Activated naive CD4-positive, alpha-beta T cell treated with anti-CD3 and anti-CD28 coated beads, Interleukin-2, amount 50 U/mL, for 16 hours (primary cell): ENCODE measurements at regions not wholly inside any gene's neighbourhood (a gene's known extent, or its start where the extent isn't known, plus 50 kb on each side); places are given as distances from the start of the nearest gene placed in this dataset.

Experiments
- DNase-seq: peaks from one replicate; pipeline ENCODE4 v3.0.0-alpha.2; 2020

GRCh38 chr20:24256307-24256706 lies 213.1 kb upstream of the SYNDIG1 start:
- no peak for DNase-seq

DNA sequence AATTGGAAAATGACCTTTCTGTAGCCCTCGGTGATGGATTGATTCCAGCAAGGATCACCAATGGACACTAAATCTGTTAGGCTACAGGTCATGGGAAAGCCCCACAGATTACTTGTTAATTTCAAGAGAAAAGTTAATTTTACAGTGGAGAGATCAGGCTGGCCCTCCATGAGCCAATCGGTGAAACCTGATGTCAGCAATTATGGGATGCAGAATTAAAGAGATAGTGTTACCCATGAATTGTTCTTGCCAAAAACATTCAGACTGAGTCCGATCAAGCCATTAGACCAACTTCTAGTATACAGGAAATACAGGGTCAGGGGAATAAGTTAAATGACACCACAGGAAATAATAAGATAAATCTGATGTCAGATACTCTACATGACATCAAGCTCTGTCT lies 214.9 kb upstream of the SYNDIG1 start:
- no peak for DNase-seq

DNA sequence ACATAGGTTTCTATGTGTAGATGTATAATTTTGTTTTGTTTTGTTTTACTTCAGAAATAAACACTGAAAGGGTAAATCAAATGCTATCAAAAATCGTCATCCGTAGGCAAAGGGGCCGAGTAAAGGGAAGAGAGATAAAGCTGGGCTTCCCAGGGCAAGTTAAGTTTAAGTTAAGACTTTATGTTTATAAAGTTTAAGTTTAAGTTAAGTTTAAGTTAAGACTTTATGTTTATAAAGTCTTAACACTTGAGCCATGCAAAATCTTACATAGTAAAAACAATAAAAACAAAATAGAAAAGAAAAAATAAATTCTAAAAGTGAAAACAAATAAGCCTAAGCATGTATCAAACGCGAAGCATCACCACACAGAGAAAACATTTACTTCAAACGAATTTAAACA lies 216.1 kb upstream of the SYNDIG1 start:
- no peak for DNase-seq

DNA sequence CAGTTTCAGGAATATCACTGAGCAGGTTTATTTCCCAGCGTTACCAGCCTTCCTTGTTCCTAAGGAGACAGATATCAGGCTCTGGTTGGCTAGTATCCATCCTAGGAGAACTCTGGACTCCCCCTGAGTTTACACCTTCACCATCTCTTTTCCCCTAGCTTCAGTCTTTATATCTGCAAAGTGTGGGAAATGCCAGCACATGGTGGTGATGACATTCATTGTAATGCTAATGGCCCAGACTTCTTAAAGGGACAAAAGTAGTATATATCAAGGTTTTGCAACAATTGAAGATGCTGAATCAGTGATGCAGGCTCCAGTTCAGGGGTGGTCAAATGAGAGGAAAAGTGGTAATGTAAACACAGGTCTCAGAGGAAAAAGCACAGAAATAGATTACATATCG lies 224.3 kb upstream of the SYNDIG1 start:
- DNase-seq, result no peak

DNA sequence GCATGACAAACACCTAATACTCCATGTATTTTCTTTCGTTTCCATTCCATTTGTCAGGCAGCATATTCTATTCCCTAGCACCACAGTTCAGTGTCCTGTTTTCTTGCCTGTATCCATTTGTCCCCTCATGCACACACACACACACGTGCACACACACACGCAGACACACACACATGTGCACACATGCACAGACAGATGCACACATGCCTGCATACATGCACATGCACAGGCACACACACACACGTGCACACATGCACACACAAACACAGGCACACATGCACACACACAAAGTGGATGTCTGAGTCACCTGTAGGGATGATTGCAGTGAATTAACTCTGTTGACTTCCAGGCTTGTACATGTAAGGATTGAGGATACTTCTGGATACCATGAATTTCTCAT lies 226.7 kb upstream of the SYNDIG1 start:
- no peak for DNase-seq

DNA sequence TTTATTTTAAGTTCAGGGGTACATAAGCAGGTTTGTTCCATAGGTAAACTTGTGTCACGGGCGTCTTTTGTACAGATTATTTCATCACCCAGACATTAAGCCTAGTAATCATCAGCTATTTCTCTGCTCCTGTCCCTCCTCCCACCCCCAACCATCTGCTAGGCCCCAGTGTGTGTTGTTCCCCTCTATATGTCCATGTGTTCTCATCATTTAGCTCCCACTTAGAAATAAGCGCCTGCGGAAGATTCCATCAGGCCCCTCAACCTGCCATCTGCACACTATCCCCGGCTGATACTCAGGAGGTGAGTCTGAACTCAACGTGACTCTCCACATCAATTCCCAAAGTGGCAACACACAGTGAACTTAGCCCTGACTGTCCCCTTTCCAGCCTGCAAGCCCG lies 228.0 kb upstream of the SYNDIG1 start:
- no peak for DNase-seq

DNA sequence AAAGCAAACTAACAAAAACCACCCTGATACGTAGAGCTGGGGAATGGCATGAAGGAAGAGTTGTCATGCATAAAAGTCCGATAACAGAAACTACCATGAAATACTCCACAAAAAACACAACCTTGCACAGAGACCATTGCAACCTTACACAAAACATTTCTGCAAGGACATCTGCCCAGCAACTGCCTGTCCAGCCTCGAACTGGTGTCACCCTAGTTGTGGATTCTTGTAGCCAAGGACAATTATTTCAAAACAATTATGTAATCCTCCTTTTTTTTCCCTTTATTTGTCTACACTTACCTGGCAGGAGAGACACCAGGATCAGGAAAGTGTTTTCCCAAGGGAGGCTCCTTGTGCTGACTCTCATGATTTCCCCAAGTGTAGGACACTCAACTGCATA lies 232.5 kb upstream of the SYNDIG1 start:
- DNase-seq, result no peak

DNA sequence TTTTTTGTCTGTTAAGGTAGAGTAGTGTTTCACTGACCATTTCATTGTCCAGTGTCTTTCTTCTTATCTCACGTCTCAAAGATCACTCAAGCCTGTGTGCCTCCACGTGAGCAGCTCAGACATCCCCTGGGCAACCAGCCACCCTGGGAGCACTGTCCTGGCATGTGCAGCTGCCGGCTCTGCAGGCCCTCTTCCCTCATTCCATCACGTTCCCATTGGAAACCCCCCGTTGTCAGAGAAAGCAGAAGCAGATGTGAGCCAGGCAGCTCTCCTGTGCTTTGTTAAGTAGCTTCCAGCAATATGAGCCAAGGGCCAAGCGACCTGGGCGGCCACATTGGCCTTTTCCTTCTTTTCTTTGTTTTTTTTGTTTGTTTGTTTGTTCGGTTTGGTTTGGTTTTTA lies 233.2 kb upstream of the SYNDIG1 start:
- no peak for DNase-seq

DNA sequence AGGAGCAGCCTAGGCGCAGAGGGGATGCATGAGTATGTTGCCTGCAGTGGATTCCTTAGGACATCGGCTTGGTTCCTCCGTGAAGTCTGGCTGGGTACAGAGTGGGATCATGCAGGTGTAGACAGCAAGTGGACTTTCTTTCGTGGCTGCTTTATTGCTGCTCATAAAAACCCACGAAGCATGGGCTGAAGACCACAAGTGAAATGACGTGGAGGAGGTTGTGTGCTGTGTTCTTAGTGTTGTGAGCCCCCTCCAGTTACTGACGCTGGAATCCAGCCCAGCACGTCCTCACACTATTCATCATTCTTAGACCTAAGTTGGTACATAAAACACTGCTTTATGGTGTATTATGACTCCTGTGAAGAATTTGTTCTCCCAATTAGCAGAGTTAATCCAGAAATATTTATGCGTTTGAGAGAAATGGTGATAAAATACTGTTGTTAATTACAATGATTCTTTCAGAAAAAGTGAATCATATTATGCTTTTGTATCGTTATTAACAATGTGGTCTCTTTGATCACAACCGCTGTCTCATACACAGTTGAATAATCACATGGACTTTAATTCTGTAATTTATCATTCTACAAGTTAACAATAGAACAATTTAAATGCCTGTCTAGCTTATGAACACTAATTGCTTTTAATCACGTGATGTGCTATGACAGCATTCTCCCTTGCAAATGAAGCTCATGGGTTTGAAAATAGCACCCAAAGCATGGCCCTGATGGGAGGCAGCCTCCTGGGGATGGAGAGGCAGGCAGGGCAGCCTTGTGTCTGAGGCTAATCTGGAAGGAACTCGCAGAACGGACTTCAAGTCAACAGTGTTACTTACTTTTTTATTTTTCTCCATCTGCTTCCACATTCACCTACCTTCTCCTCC lies 233.9 kb upstream of the SYNDIG1 start:
- DNase-seq, result no peak

DNA sequence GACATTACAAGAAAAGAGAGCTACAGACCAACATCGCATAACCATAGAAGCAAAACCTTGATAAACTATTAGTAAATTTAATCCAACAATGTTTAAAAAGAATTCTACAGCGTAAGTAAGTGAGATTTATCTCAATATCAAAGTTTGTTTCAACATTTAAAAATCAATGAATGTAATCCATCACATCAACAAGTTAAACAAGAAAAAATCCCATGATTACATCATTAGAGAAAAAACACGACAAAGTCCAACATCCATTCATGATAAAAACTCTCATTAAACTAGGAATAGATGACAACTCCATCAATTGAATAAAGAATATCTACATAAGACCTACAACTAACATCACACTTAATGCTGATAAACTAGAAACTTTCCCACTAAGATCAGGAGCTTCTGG lies 239.0 kb upstream of the GGTLC1 start:
- DNase-seq, result no peak

DNA sequence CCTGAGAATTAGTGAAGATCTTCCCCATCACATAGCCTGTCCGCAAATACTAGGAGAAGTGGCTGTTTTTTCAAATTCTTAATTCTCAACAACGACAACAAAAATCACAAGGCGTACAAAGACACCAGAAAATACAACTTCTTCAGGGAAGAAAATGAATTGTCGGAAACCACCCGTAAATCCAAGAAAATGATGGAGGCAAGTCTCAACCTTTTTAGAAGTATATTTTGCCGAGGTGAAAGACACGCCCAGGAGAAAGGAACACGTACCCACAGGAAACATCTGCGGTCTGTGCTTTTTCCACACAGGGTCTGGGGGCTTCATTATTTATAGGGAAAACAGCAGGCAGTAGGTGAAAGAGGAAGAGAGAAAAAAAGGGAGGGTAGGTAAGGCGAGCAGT lies 223.9 kb upstream of the GGTLC1 start:
- no peak for DNase-seq

GRCh38 chr20:24211972-24212371 lies 223.4 kb upstream of the GGTLC1 start:
- no peak for DNase-seq

DNA sequence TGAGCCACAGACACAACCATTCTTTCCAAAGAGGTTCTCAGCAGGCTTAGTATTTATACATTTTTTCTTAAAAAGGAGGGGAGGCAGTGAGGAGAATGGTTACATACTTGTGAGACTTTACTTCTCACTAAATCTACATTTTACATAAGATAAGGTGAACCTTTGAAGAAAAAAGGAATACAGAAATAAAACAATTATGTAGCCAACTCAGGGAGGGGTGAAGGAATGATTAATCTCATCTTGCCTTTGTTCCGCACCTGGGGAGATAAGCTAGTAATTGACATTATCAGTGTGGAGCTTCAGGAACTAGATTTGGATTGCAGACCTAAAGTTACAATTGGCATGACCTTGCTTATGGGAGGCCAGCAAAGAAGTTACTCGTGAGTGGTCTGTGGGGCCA lies 221.8 kb upstream of the GGTLC1 start:
- no peak for DNase-seq

- no peak for DNase-seq
These were observed 220.1 kb upstream of the GGTLC1 start for GRCh38 chr20:24208652-24209051.

DNA sequence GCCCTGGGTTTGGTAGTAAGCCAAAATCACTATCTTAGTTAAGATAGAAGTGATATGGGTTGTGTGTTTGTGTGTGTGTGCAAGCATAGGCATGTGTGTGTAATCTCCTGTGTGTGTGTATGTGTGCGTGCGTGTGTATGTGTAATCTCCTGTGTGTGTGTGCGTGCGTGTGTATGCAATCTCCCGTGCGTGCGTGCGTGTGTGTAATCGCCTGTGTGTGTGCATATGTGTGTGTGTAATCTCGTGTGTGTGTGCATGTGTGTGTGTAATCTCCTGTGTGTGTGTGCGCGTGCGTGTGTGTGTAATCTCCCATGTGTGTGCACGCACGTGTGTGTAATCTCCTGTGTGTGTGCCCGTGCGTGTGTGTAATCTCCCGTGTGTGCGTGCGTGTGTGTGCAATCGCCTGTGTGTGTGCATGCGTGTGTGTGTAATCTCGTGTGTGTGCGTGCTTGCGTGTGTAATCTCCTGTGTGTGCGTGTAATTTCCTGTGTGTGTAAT lies 219.3 kb upstream of the GGTLC1 start:
- no peak for DNase-seq

DNA sequence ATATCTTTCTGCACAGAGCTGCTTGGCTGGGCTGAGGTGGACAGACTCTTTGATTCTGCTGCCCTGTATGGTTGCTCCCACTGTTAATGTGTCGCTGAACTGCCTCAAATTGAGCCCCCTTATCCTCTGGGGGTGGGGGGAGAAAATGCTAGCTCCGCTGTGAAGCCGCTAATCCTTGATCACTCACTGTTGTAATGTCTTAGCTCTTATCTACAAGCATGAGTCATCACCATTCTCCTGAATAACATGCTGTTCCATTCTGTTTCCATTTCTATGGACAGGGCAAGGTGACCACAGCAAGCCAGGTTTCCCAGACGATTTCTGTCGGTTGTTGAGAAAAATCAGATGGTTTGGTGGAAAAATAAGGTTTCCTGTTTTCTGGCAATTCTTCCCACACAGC lies 218.4 kb upstream of the GGTLC1 start:
- DNase-seq, result no peak

DNA sequence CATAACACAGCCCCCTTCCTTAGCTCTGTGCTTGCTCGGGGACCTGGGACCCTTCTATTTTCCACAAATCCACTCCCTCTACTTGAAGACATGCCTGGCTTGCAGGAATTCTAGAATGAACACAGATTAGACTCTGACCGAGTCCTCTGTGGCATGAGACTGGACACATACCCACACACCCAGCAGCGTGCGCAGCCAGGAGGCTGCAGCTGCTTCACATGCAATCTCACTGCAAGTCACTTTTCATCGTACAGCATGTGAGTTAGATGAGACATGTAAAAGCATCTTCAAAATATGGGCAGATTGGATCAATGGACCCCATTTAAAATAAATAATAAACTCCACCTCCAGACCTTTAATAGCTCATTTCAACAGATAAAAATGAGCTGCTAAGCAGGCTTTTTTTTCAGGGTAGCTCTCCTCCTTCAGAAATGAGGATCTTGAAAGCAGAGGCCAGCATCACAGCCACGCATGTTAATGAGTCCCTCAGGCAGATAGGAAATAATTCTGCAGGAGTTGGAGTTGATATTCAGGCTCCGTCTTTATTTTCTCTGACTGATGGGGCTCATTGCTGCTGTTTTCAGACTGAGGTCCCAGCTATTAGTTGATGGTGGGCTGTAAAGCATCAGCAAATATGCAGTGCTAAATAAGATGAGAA lies 215.1 kb upstream of the GGTLC1 start:
- no peak for DNase-seq

DNA sequence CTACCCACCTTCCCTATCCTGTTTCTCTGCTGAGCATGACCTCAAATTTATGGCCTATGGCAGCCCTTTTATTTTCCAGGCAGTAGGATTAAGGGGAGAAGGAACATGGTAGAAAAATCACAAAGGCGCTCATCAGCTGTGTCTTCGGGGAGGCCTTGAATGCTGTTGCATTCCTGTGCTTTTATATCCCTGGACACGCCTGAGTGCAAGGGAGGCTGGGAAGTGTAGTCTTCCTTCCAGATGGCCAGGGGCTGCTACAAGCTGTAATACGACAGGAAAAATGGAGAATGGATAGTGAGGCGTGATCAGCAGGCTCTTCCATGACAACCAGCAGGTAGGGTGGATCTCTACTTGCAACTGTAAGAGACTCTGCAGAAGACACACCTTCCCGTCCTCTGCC lies 210.9 kb upstream of the GGTLC1 start:
- DNase-seq, result no peak

DNA sequence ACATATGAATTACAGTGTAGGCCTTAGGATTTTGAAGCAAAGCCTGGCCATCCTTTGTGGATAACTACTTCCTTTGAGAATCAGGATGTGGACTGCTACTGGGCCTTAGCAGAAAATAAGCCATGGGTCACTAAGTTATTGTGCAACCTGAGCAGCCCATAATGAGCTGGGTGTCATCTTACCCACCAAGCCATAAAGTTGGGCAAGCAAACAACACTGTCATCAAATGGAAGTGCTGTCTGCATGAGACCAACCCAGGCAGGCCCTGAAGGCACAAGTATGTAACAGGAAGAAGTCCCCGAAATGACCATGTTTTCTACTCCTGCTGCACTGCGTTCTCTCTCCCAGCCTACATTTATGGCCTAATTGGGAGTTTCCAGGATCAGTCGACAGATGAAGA lies 205.6 kb upstream of the GGTLC1 start:
- no peak for DNase-seq

- DNase-seq, result no peak
These were observed 202.3 kb upstream of the GGTLC1 start for GRCh38 chr20:24190905-24191304.

DNA sequence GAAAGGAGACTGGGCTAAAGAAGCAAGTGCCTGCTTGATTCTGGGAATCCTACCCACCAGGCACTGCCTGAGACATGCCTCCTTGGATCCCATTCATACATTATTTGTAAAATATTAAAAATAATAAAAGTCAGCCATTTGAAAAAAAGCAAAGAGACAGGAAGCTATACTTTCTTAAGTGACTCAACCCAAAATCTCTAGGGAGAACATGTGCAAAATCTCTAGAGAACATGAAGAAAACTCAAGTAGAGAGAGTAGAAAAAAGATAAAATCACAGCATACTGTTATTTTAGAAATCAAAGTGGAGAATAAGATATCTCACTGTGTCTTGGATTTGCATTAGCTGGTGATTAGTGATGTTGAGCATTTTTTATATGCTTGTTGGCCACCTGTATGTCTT lies 197.2 kb upstream of the GGTLC1 start:
- no peak for DNase-seq

GRCh38 chr20:24181151-24181550 lies 192.6 kb upstream of the GGTLC1 start:
- no peak for DNase-seq

DNA sequence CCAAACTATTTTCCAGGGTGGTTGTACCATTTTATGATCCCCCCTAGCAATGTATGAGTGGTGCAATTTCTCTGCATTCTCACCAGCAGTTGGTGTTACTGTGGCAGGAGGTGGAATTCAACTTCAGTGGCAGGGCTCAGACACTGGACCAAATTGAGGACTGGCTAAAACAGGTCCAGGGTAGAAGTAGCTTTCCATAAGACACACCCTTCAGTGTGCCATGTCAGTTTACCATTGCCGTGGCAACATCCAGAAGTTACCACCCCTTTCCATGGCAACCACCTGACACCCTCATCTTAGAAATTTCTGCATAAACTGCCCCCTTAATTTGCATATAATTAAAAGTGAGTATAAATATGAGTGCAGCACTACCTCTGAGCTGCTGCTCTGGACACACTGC lies 180.7 kb upstream of the GGTLC1 start:
- DNase-seq, result no peak

DNA sequence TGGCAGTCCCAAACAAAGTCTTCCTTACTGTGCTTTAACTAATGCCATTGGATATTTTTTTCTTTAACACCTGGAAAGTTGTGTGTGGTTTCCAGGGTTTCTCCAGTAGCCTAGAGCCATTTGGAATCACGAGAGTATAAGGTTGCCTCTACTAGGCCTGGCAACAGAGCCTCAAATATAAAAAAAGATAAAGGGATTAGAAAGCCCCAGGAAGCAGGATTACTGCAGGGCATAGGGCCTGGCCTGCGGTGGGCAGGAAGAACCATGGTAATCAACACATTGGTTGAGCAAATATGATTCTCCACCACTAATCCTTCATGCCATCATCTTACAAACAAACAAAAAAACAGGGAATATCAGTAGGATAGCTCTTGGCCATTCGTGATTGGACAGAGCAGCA lies 177.8 kb upstream of the GGTLC1 start:
- DNase-seq, result no peak

- DNase-seq, result no peak
These were observed 177.5 kb upstream of the GGTLC1 start for GRCh38 chr20:24166123-24166381.
